CD4-positive, alpha-beta memory T cell (primary cell): ENCODE measurements at regions not wholly inside any gene's neighbourhood (a gene's known extent, or its start where the extent isn't known, plus 50 kb on each side); places are given as distances from the start of the nearest gene placed in this dataset.

Experiments
- CTCF ChIA-PET: fragments of 350-600 bp; sonication (Branson Sonifier 250); formaldehyde crosslinking; loops from one replicate; lab custom pipeline; 2021; ENCODE audit warnings: inconsistent platforms; ENCODE audit not compliant: partially characterized antibody; lab: Charles Lee
- POLR2A ChIA-PET: fragments of 350-600 bp; sonication (Branson Sonifier 250); formaldehyde crosslinking; loops from one replicate; lab custom pipeline; 2021; ENCODE audit not compliant: partially characterized antibody; lab: Charles Lee
- DNase-seq, 5 donors: peaks; one replicate each; pipeline versions ENCODE4 v3.0.0 to v3.0.0-alpha.2; 2020 to 2022; ENCODE audit warnings: mixed read lengths in 1 of 5
- H3K27ac ChIP-seq: one replicate; pipeline ENCODE4 v1.7.0; 2013; ENCODE audit warnings: low read depth, low read length
- H3K27me3 ChIP-seq: 2 replicates; pipeline ENCODE4 v1.7.0; 2013; ENCODE audit warnings: mild to moderate bottlenecking, low read length, moderate library complexity; ENCODE audit not compliant: insufficient read depth
- H3K36me3 ChIP-seq: 2 replicates; pipeline ENCODE4 v1.7.0; 2013; ENCODE audit warnings: mild to moderate bottlenecking, low read length, moderate library complexity; ENCODE audit not compliant: insufficient read depth
- H3K4me1 ChIP-seq: 2 replicates; pipeline ENCODE4 v1.7.0; 2013; ENCODE audit warnings: mild to moderate bottlenecking, low read length, moderate library complexity; ENCODE audit not compliant: insufficient read depth
- H3K4me3 ChIP-seq, 2 donors: one replicate each; pipeline ENCODE4 v1.7.0; 2013; ENCODE audit warnings: low read length in 2 of 2, mild to moderate bottlenecking in 1 of 2
- H3K9me3 ChIP-seq, 2 donors: one replicate each; pipeline ENCODE4 v1.7.0; 2013; ENCODE audit warnings: low read length in 2 of 2, control low read depth in 1 of 2; ENCODE audit not compliant: control insufficient read depth in 1 of 2
- H3K27ac Mint-ChIP-seq, 7 donors: one replicate each; pipeline ENCODE4 v1.8.0; 2020 to 2021; ENCODE audit warnings: mixed read lengths in 7 of 7, mild to moderate bottlenecking in 6 of 7, inconsistent platforms in 3 of 7, moderate library complexity in 3 of 7
- H3K27me3 Mint-ChIP-seq, 2 donors: one replicate each; pipeline ENCODE4 v1.8.0; 2020 to 2021; ENCODE audit warnings: mixed read lengths in 2 of 2
- H3K36me3 Mint-ChIP-seq, 2 donors: one replicate each; pipeline ENCODE4 v1.8.0; 2020 to 2021; ENCODE audit warnings: mixed read lengths in 2 of 2, inconsistent platforms in 1 of 2, mild to moderate bottlenecking in 1 of 2
- H3K4me1 Mint-ChIP-seq, 4 donors: one replicate each; pipeline ENCODE4 v1.8.0; 2020 to 2021; ENCODE audit warnings: mixed read lengths in 4 of 4, mild to moderate bottlenecking in 1 of 4
- H3K4me3 Mint-ChIP-seq, 8 donors: one replicate each; pipeline ENCODE4 v1.8.0; 2020 to 2021; ENCODE audit warnings: mixed read lengths in 8 of 8, mild to moderate bottlenecking in 7 of 8, moderate library complexity in 6 of 8, inconsistent platforms in 3 of 8
- H3K9me3 Mint-ChIP-seq, 8 donors: one replicate each; pipeline ENCODE4 v1.8.0; 2020 to 2021; ENCODE audit warnings: mixed read lengths in 8 of 8, mild to moderate bottlenecking in 5 of 8, inconsistent platforms in 3 of 8, moderate library complexity in 1 of 8
- intact Hi-C: fragments of 100-400 bp; cut with micrococcal nuclease; formaldehyde crosslinking; loops from one replicate; pipeline ENCODE4 v1.15.1; 2023

DNA sequence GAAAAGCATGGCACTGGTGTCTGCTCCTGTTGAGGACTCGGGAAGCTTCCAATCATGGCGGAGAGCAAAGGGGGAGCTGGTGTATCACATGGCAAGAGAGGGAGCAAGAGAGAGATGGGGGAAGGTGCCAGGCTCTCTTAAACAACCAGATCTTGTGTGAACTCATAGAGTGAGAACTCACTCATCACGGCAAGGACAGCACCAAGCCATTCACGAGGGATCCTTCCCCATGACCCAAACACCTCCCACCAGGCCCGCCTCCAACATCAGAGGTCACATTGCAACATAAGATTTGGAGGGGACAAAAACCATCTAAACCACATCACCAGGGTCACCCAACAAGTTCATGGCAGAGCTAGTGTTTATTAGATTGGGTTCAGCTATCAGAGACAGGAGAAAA, 218.7 kb upstream of the BCOR start:
- H3K36me3 Mint-ChIP-seq = peaks cover 3 to 8% of the 10 kb centered on the region in 2 donors
- no peaks in the 10 kb centered on the region for H3K27me3 Mint-ChIP-seq
- POLR2A ChIA-PET = no interaction called here
- peaks cover 11 to 54% (median 41%) of the 10 kb centered on the region in 8 donors for H3K9me3 Mint-ChIP-seq
- Histone ChIP-seq H3K4me3 (no peak overlapping the region), H3K36me3 (no peaks in the 10 kb centered on the region), H3K9me3 (no peaks in the 10 kb centered on the region), H3K4me1 (no peaks in the 10 kb centered on the region), H3K27me3 (no peaks in the 10 kb centered on the region), H3K27ac (no peak overlapping the region)
- peaks cover 0 to 2% (median 0%) of the 10 kb centered on the region in 4 donors for H3K4me1 Mint-ChIP-seq
- DNase-seq = no peak
- intact Hi-C loops = no loop called here
- CTCF ChIA-PET = no interaction called here
- H3K27ac Mint-ChIP-seq = no peak overlapping the region
- H3K4me3 Mint-ChIP-seq = no peak overlapping the region

DNA sequence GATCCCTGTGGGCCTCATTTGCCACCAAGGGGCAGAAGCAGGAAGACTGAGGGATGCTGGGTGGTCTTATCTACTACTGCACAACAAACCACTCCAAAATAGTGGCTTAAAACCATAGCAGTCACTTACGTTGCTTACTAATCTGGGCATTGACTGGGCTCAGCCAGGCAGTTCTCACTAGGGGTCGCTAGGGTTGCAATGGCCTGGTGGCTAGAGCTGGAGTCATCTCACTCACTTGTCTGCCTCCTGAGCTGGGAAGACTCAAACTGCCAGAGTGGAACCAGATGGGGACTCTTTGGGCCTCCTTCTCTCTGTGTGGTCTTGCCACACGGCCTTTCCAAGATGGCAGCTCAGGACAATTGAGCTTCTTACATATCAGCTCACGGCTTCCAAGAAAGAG, 216.3 kb upstream of the BCOR start:
- no peak for DNase-seq
- H3K9me3 Mint-ChIP-seq = peaks cover 4 to 38% (median 29%) of the 10 kb centered on the region in 8 donors
- peaks cover 3 to 8% of the 10 kb centered on the region in 2 donors for H3K36me3 Mint-ChIP-seq
- ChIA-PET CTCF (no interaction called here), POLR2A (no interaction called here)
- no peak overlapping the region for H3K27ac Mint-ChIP-seq
- intact Hi-C loops = no loop called here
- no peaks in the 10 kb centered on the region for H3K4me1 ChIP-seq
- H3K27ac ChIP-seq = no peak overlapping the region
- H3K4me1 Mint-ChIP-seq = no peaks in the 10 kb centered on the region
- H3K36me3 ChIP-seq = no peaks in the 10 kb centered on the region
- no peak overlapping the region for H3K4me3 ChIP-seq
- no peaks in the 10 kb centered on the region for H3K27me3 Mint-ChIP-seq
- H3K4me3 Mint-ChIP-seq = no peak overlapping the region
- no peaks in the 10 kb centered on the region for H3K9me3 ChIP-seq
- H3K27me3 ChIP-seq = no peaks in the 10 kb centered on the region

DNA sequence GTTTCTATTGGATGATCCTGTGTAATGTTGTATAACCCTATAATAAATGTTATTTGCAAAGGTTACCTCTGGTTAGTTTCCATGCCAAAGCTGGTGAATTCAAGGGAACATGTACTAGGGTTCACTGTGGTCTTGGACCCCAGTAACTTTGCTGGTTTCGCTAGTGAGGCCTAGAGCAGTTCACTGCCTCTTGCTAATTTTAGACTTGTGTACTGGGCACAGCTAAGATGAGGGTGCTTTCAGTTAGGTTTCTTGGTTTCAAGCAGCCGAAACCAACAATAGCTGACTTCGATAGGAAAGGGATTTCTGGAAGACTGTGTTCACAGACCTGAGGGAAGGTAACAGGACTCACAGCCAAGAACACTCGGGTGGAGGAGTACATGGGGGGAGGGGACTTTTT, 215.5 kb upstream of the BCOR start:
- H3K27me3 Mint-ChIP-seq = no peaks in the 10 kb centered on the region
- Histone ChIP-seq H3K4me3 (no peak overlapping the region), H3K4me1 (no peaks in the 10 kb centered on the region), H3K27me3 (no peaks in the 10 kb centered on the region), H3K9me3 (no peaks in the 10 kb centered on the region), H3K36me3 (no peaks in the 10 kb centered on the region), H3K27ac (no peak overlapping the region)
- H3K36me3 Mint-ChIP-seq = peaks cover 3 to 8% of the 10 kb centered on the region in 2 donors
- CTCF ChIA-PET = no interaction called here
- intact Hi-C loops = no loop called here
- peak overlapping the region in 1 of 7 donors; percentile 32 for H3K27ac Mint-ChIP-seq
- DNase-seq = no peak
- POLR2A ChIA-PET = no interaction called here
- no peaks in the 10 kb centered on the region for H3K4me1 Mint-ChIP-seq
- H3K9me3 Mint-ChIP-seq = peaks cover 4 to 31% (median 26%) of the 10 kb centered on the region in 8 donors
- H3K4me3 Mint-ChIP-seq = no peak overlapping the region

DNA sequence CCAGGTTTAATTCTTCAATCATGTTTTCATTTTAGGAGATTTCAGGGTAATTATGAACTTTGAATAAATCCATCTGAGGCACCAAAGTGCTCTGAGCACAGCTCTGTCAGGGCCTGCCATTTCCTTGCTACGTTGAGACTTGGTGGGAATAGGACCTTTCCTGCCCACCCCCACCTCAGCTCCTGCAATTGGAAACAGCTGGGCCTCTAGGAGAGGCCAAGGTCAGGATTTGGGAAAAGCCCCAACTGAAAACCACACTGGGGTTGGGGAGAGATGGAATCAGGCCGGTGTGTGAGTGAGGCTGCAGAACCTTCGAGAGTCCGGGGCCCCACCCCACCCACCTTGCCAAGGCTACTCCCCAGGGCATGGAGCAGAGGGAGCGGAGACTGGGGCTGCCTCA, 212.7 kb upstream of the BCOR start:
- POLR2A ChIA-PET = no interaction called here
- no peak overlapping the region for H3K27ac Mint-ChIP-seq

DNA sequence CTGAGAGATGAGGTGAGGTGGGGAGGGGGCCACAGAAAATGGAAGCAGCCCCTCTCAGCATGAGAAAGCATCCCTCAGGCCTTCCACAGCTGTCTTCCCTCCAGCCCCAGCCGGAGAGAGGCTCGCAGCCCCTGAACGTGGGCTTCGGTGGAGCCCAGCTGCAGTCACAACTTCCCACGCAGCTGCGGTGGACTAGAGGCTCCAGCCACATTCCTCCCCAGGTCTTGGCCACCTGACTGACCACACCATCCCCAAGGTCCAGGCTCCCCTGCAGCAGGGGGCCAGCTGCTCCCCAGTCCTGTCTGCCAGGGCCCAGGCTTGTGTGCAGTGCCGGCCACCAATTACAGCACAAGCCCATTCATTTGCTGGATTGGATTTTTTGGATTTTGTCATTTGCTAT, 212.3 kb upstream of the BCOR start:
- no peak for DNase-seq
- H3K9me3 ChIP-seq = no peaks in the 10 kb centered on the region
- Mint-ChIP-seq H3K27me3 (no peaks in the 10 kb centered on the region), H3K4me1 (no peaks in the 10 kb centered on the region), H3K9me3 (peaks cover 0 to 7% (median 3%) of the 10 kb centered on the region in 8 donors), H3K4me3 (no peak overlapping the region), H3K36me3 (no peaks in the 10 kb centered on the region), H3K27ac (no peak overlapping the region)
- no peak overlapping the region for H3K4me3 ChIP-seq
- no peaks in the 10 kb centered on the region for H3K4me1 ChIP-seq
- no peaks in the 10 kb centered on the region for H3K27me3 ChIP-seq
- intact Hi-C loops = no loop called here
- no peak overlapping the region for H3K27ac ChIP-seq
- POLR2A ChIA-PET = no interaction called here
- CTCF ChIA-PET = no interaction called here
- no peaks in the 10 kb centered on the region for H3K36me3 ChIP-seq

More for the DNA sequence above, 212.7 kb upstream of the BCOR start:
- H3K27ac ChIP-seq = no peak overlapping the region
- H3K27me3 Mint-ChIP-seq = no peaks in the 10 kb centered on the region
- DNase-seq = no peak
- intact Hi-C loops = no loop called here
- no peak overlapping the region for H3K4me3 Mint-ChIP-seq
- H3K9me3 ChIP-seq = no peaks in the 10 kb centered on the region
- H3K9me3 Mint-ChIP-seq = peaks cover 0 to 10% (median 8%) of the 10 kb centered on the region in 8 donors
- no peak overlapping the region for H3K4me3 ChIP-seq
- no peaks in the 10 kb centered on the region for H3K36me3 Mint-ChIP-seq
- no peaks in the 10 kb centered on the region for H3K27me3 ChIP-seq
- H3K4me1 ChIP-seq = no peaks in the 10 kb centered on the region
- CTCF ChIA-PET = interaction anchor here (0.9 kb wide), 1 partner anchor 142 kb away, joined by 3 read pairs; no protein-coding TSS in a partner anchor
- H3K4me1 Mint-ChIP-seq = no peaks in the 10 kb centered on the region
- H3K36me3 ChIP-seq = no peaks in the 10 kb centered on the region

DNA sequence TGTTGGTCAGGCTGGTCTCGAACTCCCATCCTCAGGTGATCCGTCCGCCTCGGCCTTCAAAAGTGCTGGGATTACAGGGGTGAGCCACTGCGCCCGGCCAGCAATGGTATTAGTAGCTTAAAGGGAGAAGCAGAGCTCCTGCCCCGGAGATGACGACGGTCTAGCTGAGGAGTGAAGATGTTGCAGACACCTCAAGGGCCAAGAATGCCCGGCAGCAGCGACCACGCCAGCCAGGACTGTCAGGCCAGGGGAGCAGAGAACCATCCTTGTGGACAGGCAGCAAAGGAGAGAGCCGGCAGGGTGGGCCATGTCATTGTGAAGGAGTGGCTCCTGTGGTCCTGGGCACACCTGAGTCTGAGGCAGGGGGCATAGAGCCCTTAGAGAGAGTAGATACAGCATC, 210.1 kb upstream of the BCOR start:
- Histone ChIP-seq H3K27ac (no peak overlapping the region), H3K36me3 (no peaks in the 10 kb centered on the region), H3K27me3 (no peaks in the 10 kb centered on the region), H3K4me3 (no peak overlapping the region), H3K9me3 (no peaks in the 10 kb centered on the region), H3K4me1 (no peaks in the 10 kb centered on the region)
- Mint-ChIP-seq H3K27ac (no peak overlapping the region), H3K36me3 (no peaks in the 10 kb centered on the region), H3K4me3 (no peak overlapping the region), H3K27me3 (no peaks in the 10 kb centered on the region), H3K9me3 (no peaks in the 10 kb centered on the region), H3K4me1 (peaks cover 0 to 8% (median 5%) of the 10 kb centered on the region in 4 donors)
- DNase-seq = no peak
- intact Hi-C loops = no loop called here
- CTCF ChIA-PET = no interaction called here
- POLR2A ChIA-PET = no interaction called here

DNA sequence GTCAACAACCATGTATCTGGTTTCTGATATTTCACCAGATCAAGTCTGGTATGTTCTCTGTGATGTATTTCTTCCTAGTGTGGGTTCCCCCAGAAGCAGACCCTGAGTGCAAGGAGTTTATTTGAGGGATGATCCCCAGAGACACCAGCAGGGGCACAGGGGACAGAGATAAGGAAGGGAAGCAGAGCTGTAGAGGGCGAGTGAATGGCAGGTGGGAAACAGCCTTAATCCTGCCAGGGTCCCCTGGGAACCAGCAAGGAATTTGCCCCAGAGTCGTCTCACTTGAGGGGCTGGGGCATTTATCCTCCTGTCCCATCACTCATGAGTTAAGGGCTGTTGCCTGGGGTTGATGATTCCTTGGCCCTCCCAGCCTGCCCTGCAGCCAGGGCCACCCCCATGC, 206.4 kb upstream of the BCOR start:
- no peak overlapping the region for H3K4me3 ChIP-seq
- H3K27me3 ChIP-seq = no peaks in the 10 kb centered on the region
- no peaks in the 10 kb centered on the region for H3K9me3 ChIP-seq
- Mint-ChIP-seq H3K36me3 (no peaks in the 10 kb centered on the region), H3K9me3 (no peaks in the 10 kb centered on the region), H3K27ac (peak overlapping the region in 2 of 7 donors; percentile 31 to 50), H3K4me3 (no peak overlapping the region), H3K4me1 (peaks cover 8 to 28% (median 23%) of the 10 kb centered on the region in 4 donors), H3K27me3 (peaks cover 0 to 2% of the 10 kb centered on the region in 2 donors)
- ChIA-PET CTCF (no interaction called here), POLR2A (no interaction called here)
- intact Hi-C loops = no loop called here
- H3K36me3 ChIP-seq = no peaks in the 10 kb centered on the region
- no peak for DNase-seq
- H3K27ac ChIP-seq = no peak overlapping the region
- H3K4me1 ChIP-seq = peaks cover 18% of the 10 kb centered on the region
